ENCODE measurements at regions not wholly inside any gene's neighbourhood (a gene's known extent, or its start where the extent isn't known, plus 50 kb on each side); places are given as distances from the start of the nearest gene placed in this dataset.

DNA sequence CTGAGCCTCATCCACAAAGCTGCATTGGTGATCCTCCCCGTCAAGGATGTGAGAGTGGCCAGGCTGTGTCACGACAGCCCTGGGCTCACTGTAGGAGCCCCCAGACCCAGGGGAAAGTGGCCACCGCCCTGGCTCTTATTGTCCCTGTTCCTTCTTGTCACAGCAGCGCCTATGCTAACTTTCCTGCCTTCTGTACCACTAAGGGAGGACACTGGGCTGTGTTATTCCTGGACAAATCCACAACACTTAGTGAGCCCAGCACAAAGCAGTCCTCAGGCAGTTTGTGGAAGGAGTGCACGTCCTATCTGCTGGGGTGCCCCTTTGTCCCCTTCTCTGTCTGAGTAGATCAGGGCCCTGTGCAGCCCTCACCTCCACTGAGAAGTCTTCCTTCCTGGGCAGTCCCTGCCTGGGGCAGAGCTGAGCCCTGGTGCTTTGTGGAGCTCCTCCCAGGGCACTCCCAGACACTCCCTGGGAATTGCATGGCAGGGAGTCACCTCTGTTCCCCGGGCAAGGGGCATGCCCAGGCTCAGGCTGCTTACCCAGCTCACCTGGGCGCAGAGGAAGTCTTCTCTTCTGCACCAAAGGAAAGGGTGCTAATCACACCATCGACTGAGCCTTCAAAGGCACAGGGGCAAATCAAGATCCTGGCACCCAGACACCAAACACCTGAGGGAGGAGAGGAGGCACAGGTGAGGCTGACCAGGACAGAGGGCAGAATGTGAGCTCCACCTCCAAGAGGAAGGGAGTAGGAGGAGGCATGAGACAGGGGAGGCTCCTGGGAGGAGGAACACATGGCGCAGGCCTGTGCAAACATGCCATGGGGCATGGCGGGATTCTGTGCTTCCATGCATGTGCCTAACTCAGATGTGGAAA lies 138.7 kb downstream of the KLF13 start:
- TF ChIP-seq, protein P1, sequence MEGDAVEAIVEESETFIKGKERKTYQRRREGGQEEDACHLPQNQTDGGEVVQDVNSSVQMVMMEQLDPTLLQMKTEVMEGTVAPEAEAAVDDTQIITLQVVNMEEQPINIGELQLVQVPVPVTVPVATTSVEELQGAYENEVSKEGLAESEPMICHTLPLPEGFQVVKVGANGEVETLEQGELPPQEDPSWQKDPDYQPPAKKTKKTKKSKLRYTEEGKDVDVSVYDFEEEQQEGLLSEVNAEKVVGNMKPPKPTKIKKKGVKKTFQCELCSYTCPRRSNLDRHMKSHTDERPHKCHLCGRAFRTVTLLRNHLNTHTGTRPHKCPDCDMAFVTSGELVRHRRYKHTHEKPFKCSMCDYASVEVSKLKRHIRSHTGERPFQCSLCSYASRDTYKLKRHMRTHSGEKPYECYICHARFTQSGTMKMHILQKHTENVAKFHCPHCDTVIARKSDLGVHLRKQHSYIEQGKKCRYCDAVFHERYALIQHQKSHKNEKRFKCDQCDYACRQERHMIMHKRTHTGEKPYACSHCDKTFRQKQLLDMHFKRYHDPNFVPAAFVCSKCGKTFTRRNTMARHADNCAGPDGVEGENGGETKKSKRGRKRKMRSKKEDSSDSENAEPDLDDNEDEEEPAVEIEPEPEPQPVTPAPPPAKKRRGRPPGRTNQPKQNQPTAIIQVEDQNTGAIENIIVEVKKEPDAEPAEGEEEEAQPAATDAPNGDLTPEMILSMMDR (IDR thresholded peaks at IDR 0.05): no peak
- TF ChIP-seq EP300 (IDR thresholded peaks at IDR 0.05): no peak
